GM12874 (cell line): ENCODE measurements at regions not wholly inside any gene's neighbourhood (a gene's known extent, or its start where the extent isn't known, plus 50 kb on each side); places are given as distances from the start of the nearest gene placed in this dataset.

ENCODE experiments used
- TF ChIP-seq, protein P1 (sequence below): IDR thresholded peaks from 2 replicates; pipeline ENCODE4 v1.5.1; 2011; ENCODE audit warnings: low read depth, mild to moderate bottlenecking, control low read depth, low read length, moderate library complexity; ENCODE audit not compliant: insufficient read depth

GRCh38 chr6:105484238-105485161, 81.6 kb upstream of the PREP start:
- TF ChIP-seq, protein P1, sequence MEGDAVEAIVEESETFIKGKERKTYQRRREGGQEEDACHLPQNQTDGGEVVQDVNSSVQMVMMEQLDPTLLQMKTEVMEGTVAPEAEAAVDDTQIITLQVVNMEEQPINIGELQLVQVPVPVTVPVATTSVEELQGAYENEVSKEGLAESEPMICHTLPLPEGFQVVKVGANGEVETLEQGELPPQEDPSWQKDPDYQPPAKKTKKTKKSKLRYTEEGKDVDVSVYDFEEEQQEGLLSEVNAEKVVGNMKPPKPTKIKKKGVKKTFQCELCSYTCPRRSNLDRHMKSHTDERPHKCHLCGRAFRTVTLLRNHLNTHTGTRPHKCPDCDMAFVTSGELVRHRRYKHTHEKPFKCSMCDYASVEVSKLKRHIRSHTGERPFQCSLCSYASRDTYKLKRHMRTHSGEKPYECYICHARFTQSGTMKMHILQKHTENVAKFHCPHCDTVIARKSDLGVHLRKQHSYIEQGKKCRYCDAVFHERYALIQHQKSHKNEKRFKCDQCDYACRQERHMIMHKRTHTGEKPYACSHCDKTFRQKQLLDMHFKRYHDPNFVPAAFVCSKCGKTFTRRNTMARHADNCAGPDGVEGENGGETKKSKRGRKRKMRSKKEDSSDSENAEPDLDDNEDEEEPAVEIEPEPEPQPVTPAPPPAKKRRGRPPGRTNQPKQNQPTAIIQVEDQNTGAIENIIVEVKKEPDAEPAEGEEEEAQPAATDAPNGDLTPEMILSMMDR: peak; percentile 53

DNA sequence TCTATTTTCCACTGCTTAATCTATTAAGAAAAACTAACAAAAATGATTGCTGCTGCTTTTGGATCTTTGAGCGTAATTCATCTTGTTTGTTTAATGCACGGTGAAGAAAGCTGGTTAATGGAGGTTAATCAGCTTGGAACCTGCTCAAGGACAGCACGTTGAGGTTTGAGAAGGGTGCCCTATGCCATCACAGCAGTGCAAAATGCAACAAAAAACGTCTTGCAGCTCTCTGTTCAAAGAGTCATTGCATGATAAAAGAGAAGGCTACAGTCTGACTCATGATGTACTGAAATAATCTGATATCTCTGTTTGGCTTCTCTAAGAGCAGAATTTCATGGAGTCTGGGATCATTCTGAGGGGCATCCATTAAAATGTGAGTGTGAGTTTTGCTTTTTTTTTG, 80.6 kb upstream of the PREP start:
- TF ChIP-seq, protein P1: no peak

- TF ChIP-seq, protein P1: no peak
Observed at GRCh38 chr6:105482921-105483320, 80.0 kb upstream of the PREP start.

DNA sequence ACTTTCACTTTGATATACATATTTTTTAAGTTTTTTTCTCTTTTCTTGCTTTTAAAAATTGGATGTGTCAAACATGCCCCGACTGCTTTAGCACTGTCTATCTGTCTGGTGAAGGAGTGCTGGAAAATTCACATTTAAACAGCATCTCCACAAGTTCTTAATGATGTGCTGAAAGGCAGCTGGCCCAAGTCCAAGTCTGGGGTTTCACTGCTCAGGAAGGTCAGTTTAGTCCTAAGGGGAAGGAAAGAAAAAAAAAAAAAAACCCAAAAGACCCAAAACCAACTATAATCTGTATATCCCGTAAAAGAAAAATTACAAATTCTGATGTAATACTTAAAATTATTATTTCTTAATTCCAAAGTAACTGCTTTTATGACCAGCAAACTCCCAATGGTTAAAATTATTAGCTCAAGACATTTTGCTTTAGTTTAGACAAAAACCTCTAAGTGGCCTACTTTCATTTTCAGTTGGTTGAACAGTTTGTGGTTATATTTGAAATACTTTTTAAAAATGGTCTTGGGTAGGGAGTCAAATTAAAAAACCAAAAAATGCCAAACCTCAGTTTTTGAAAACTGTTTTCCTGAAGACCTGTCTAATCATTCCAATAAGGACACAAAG, 79.5 kb upstream of the PREP start:
- TF ChIP-seq, protein P1: no peak

DNA sequence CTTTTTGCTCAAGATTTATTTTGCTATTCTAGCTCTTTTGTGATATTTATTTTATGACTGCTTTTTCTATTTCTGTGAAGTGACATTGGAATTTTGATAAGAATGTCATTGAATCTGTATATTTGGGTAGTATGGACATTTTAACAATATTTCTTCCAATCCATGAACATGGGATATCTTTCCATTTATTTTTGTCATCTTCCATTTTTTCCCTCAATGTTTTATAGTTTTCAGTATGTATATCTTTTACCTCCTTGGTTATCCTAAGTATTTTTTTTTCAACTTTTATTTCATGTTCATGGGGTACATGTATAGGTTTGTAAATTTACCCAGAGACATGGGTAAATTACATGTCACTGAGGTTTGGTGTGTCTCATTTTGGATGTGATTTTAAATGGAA, 74.1 kb upstream of the PREP start:
- TF ChIP-seq, protein P1: no peak

DNA sequence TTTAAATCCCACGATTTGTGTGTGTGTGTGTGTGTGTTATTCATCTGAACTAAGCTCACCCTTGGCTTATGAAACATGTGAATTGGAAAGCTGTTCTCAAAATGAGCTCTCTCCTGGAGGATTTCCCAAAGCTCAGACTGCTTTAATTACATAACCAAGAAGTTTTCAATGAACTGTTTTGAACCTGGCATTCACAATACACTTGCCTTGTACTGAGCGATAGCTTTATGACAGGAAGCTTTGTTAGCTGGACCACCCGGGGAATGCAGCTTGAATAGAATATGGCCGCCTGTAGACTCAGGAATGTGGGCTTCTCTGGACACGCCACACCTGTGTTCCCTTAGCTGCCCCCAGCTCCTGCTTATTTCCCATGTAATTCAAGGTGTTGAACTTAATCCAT, 71.4 kb upstream of the PREP start:
- TF ChIP-seq, protein P1: no peak

- TF ChIP-seq, protein P1: no peak
Observed at GRCh38 chr6:105469946-105470345, 67.1 kb upstream of the PREP start.
